Activated CD4-positive, CD25-positive, alpha-beta regulatory T cell treated with anti-CD3 and anti-CD28 coated beads, Interleukin-2, amount 50 U/mL, for 72 hours (primary cell): ENCODE measurements at regions not wholly inside any gene's neighbourhood (a gene's known extent, or its start where the extent isn't known, plus 50 kb on each side); places are given as distances from the start of the nearest gene placed in this dataset.

Experiments
- DNase-seq: peaks from one replicate; pipeline ENCODE4 v3.0.0; 2021

- no peak for DNase-seq
These were observed 2187.6 kb upstream of the CELF4 start for GRCh38 chr18:39753178-39753577.

- no peak for DNase-seq
These were observed 2186.8 kb upstream of the CELF4 start for GRCh38 chr18:39752351-39752750.

GRCh38 chr18:39751921-39752320, 2186.3 kb upstream of the CELF4 start:
- DNase-seq = no peak

GRCh38 chr18:39751161-39751560, 2185.6 kb upstream of the CELF4 start:
- DNase-seq = no peak

- no peak for DNase-seq
These were observed 2183.6 kb upstream of the CELF4 start for GRCh38 chr18:39749154-39749553.

GRCh38 chr18:39748727-39749126, 2183.1 kb upstream of the CELF4 start:
- no peak for DNase-seq

GRCh38 chr18:39746201-39746600, 2180.6 kb upstream of the CELF4 start:
- DNase-seq = no peak

- DNase-seq = no peak
These were observed 2177.9 kb upstream of the CELF4 start for GRCh38 chr18:39743463-39743862.

GRCh38 chr18:39741755-39742466, 2176.3 kb upstream of the CELF4 start:
- DNase-seq = no peak

- DNase-seq = no peak
These were observed 2172.3 kb upstream of the CELF4 start for GRCh38 chr18:39737869-39738268.

GRCh38 chr18:39732918-39733317, 2167.3 kb upstream of the CELF4 start:
- DNase-seq = no peak

- no peak for DNase-seq
These were observed 2165.0 kb upstream of the CELF4 start for GRCh38 chr18:39730606-39731005.

GRCh38 chr18:39724652-39725051, 2159.1 kb upstream of the CELF4 start:
- DNase-seq = no peak

GRCh38 chr18:39721712-39722111, 2156.1 kb upstream of the CELF4 start:
- DNase-seq = no peak

GRCh38 chr18:39713961-39714360, 2148.4 kb upstream of the CELF4 start:
- DNase-seq = no peak

- no peak for DNase-seq
These were observed 2146.1 kb upstream of the CELF4 start for GRCh38 chr18:39711701-39712100.

GRCh38 chr18:39705362-39705761, 2139.8 kb upstream of the CELF4 start:
- no peak for DNase-seq

GRCh38 chr18:39702888-39703287, 2137.3 kb upstream of the CELF4 start:
- DNase-seq = no peak

GRCh38 chr18:39701839-39702238, 2136.2 kb upstream of the CELF4 start:
- no peak for DNase-seq

- no peak for DNase-seq
These were observed 2135.6 kb upstream of the CELF4 start for GRCh38 chr18:39701055-39701783.

GRCh38 chr18:39699340-39699964, 2133.9 kb upstream of the CELF4 start:
- DNase-seq = no peak

- DNase-seq = no peak
These were observed 2132.8 kb upstream of the CELF4 start for GRCh38 chr18:39698436-39698835.

GRCh38 chr18:39693359-39693758, 2127.8 kb upstream of the CELF4 start:
- no peak for DNase-seq

- DNase-seq = no peak
These were observed 2126.9 kb upstream of the CELF4 start for GRCh38 chr18:39692367-39693015.
